ENCODE measurements at regions not wholly inside any gene's neighbourhood (a gene's known extent, or its start where the extent isn't known, plus 50 kb on each side); places are given as distances from the start of the nearest gene placed in this dataset.

- intact Hi-C loops (cut with micrococcal nuclease) = loop anchor here (1.0 kb wide), 1 partner anchor 32 kb away; no protein-coding TSS in a partner anchor
- Histone ChIP-seq H4K5ac (ENCODE audit: low read depth, low read length) (no peak overlapping the region), H3K36me3 (ENCODE audit: control insufficient read depth, insufficient read depth, low read length) (no peaks in the 10 kb centered on the region), H2BK20ac (ENCODE audit: low read depth, low read length) (no peak overlapping the region), H3K4me2 (ENCODE audit: low read depth, low read length) (no peak overlapping the region), H3K79me1 (ENCODE audit: low read depth in 1 of 2, low read length in 2 of 2) (no peaks in the 10 kb centered on the region), H3K23ac (ENCODE audit: low read depth, low read length) (no peak overlapping the region), H3K18ac (ENCODE audit: low read depth, low read length) (no peak overlapping the region), H2AK9ac (replicated peaks; ENCODE audit: low read depth, low read length, poor library complexity) (no peak overlapping the region), H4K8ac (ENCODE audit: low read depth in 2 of 2, low read length in 2 of 2) (no peak overlapping the region), H2AFZ (replicated peaks; ENCODE audit: low read length, poor library complexity) (no peak overlapping the region), H3K56ac (ENCODE audit: extremely low read depth, insufficient read depth, low read length) (no peak overlapping the region), H3K9me3 (ENCODE audit: control insufficient read depth, insufficient read depth, low read length) (no peaks in the 10 kb centered on the region; the same call in 1 of the 2 replicates), H3K4me1 (ENCODE audit: control insufficient read depth, insufficient read depth, low read length) (no peaks in the 10 kb centered on the region), H3K9me1 (ENCODE audit: insufficient read depth, low read length) (no peaks in the 10 kb centered on the region), H3K4ac (ENCODE audit: low read depth, low read length) (no peak overlapping the region), H2BK15ac (ENCODE audit: low read depth, low read length) (no peak overlapping the region), H2BK120ac (ENCODE audit: low read depth, low read length) (no peak overlapping the region), H2BK5ac (ENCODE audit: low read depth, low read length, poor library complexity, severe bottlenecking) (no peak overlapping the region), H4K91ac (ENCODE audit: insufficient read depth, low read depth, low read length) (no peak overlapping the region), H2AK5ac (ENCODE audit: low read depth, low read length) (no peak overlapping the region), H3K9ac (ENCODE audit: low read depth, low read length) (no peak overlapping the region), H4K20me1 (ENCODE audit: insufficient read depth, low read length) (no peaks in the 10 kb centered on the region), H3K14ac (replicated peaks; ENCODE audit: low read depth, low read length) (no peak overlapping the region), H3K27ac (ENCODE audit: insufficient read depth, low read length) (no peak overlapping the region), H3K4me3 (ENCODE audit: insufficient read depth, low read depth, low read length) (no peak overlapping the region), H3K27me3 (ENCODE audit: control insufficient read depth, insufficient read depth, low read length) (no peaks in the 10 kb centered on the region)
- TF ChIP-seq NFE2L2 (IDR thresholded peaks at IDR 0.05; ENCODE audit: low read depth, low read length) (no peak), ELK1 (IDR thresholded peaks at IDR 0.05; ENCODE audit: borderline replicate concordance, low read depth, low read length) (no peak), FOS (IDR thresholded peaks at IDR 0.05; ENCODE audit: low read depth, low read length) (no peak), RCOR1 (IDR thresholded peaks at IDR 0.05; ENCODE audit: insufficient replicate concordance, low read length) (no peak), MXI1 (IDR thresholded peaks at IDR 0.05; ENCODE audit: borderline replicate concordance, low read depth, low read length) (no peak)
- TF ChIP-seq, protein P1, sequence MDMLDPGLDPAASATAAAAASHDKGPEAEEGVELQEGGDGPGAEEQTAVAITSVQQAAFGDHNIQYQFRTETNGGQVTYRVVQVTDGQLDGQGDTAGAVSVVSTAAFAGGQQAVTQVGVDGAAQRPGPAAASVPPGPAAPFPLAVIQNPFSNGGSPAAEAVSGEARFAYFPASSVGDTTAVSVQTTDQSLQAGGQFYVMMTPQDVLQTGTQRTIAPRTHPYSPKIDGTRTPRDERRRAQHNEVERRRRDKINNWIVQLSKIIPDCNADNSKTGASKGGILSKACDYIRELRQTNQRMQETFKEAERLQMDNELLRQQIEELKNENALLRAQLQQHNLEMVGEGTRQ (IDR thresholded peaks at IDR 0.05; ENCODE audit: low read depth, low read length) = no peak
- CTCF ChIA-PET = no interaction called here
- dilution Hi-C loops (cut with HindIII; ENCODE audit: low sequenced_read_pairs, unreplicated experiment) = no loop called here
- no peak for ATAC-seq (ENCODE audit: low read depth)
- POLR2A ChIA-PET (ENCODE audit: unreplicated experiment) = no interaction called here
- DNase-seq = no peak
- in situ Hi-C loops (cut with MboI; ENCODE audit: low sequenced_read_pairs) = no loop called here
- no TSS peak for BruUV-seq (replicated peaks)
- no CpG with 5 or more reads among the region's 2 CpGs for WGBS, 2 experiments (ENCODE audit: extremely low coverage in 2 of 2, insufficient read length in 1 of 2)
Measured at GRCh38 chr4:135724421-135724820, 1522.8 kb upstream of the PABPC4L start.

Measured in IMR-90 (cell line).